M059J (cell line): ENCODE measurements at regions not wholly inside any gene's neighbourhood (a gene's known extent, or its start where the extent isn't known, plus 50 kb on each side); places are given as distances from the start of the nearest gene placed in this dataset.

Experiments
- DNase-seq: peaks from one replicate; pipeline ENCODE4 v3.0.0-alpha.2; 2012; ENCODE audit warnings: low read depth

DNA sequence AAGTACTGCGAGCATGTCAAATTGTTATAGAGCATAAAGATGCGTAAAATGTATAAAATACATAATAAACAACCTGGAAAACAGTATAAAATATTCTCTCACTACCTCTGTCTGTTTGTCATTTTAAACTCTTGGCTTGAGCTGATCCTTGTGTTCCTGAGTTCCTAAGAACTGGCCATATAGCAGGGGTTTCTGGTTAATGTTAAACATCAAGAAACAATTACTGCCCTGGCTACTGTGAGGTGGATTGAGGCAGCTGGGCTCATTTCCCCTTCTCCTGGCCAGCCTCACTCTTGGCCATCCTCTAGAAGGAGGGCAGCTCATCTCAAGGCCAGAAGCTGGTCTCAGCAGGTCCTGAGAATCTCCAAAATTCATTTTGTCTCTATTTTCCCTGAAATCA lies 297.3 kb upstream of the USP24 start:
- DNase-seq: no peak

DNA sequence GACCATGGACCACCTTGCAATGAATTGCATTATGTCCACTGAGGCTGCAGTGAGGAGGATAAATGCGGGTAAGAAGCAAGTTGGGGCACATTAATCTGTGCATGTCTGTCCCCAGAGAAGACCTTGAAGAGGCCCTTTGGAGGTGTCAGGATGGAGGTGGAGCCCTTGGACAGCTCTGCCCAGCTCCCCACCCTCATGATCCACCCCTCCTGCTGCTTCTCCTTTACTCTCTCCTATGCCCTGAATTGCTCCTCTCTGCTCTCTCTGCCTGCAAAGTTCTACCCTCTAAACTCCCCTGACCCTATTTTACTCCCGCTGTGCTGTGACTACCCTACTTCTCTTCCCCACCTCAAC lies 292.4 kb upstream of the USP24 start:
- no peak for DNase-seq

DNA sequence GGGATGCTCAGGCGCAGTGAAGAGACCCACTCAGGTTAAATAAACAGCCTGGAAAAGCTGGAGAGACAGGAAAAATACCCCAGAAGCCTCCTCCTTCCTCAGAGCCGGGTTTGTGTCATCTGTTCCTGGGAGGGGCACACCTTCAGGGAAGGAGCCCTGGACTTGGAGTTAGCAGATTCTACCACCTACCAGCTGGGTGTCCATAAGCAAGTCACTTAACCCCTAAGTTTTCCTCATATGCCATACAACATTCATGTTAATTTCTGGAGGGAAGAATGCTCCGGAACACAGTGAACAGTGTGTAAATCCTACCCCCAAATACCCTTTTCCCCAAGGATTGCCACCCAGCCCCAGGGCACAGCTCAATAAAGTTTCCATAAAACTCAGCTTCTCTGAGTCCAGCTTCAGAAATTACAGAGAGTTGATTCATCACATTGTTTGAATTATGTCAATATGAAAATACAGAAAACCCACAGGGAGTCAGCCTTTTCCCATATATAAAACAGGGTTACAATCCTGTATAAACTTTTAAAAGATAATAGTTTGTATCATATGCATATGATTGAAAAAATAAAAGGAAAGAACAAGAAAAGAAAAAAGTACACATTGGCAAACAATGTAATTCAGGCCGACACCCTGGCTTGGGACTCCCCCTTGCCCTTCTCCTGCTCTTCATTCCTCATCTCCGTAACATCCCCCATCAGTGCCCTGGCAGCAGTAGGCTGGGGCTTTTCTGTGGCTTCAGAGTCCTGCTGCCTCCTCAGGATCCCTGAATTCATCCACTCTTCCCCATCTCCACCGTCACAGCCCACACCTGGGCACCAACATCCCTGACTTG lies 291.8 kb upstream of the USP24 start:
- DNase-seq: peak; percentile 81

GRCh38 chr1:55505326-55505725 lies 290.2 kb upstream of the USP24 start:
- no peak for DNase-seq

GRCh38 chr1:55504306-55504731 lies 289.2 kb upstream of the USP24 start:
- DNase-seq: peak; percentile 76

GRCh38 chr1:55503663-55504305 lies 288.6 kb upstream of the USP24 start:
- peak; percentile 41 for DNase-seq

DNA sequence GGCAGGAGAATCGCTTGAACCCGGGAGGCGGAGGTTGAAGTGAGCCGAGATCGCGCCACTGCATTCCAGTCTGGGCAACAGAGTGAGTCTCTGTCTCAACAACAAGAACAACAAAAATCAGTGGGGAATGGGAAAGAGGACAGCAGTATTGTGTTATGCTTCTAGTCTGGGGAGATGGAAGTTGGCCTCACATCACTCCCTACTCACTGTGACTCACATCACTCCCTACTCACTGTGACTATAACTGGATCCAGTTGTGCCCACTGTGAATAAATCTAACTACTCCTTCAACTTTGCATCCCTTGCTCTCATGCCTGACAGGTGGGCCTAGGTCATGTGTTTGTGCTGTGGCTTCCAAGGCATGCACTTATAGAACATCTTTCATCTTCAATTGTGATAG lies 285.4 kb upstream of the USP24 start:
- DNase-seq: peak; percentile 18

- DNase-seq: peak; percentile 71
Observed at GRCh38 chr1:55490547-55490946, 275.4 kb upstream of the USP24 start.

DNA sequence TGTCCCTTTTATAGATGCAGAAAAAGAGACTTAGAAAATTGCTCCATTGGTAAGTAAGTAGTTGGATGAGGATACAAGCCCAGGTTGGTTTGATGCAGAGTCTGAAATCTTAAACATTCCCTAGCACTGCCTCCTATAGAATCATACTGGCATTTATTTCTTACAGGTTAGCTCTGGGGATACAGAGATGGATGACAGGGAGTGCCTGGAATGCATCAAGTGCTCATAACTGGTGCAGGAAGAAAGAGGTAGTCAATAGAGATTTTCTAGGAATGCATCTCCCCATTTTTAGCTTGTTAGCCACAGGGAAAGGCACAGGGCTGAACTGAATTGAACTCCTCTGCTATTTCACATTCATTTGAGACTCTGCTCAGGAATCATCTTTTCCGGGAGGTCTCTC lies 269.0 kb upstream of the USP24 start:
- peak; percentile 20 for DNase-seq

GRCh38 chr1:55483523-55483922 lies 268.4 kb upstream of the USP24 start:
- DNase-seq: no peak

- DNase-seq: no peak
Observed at GRCh38 chr1:55481634-55482033, 266.5 kb upstream of the USP24 start.

DNA sequence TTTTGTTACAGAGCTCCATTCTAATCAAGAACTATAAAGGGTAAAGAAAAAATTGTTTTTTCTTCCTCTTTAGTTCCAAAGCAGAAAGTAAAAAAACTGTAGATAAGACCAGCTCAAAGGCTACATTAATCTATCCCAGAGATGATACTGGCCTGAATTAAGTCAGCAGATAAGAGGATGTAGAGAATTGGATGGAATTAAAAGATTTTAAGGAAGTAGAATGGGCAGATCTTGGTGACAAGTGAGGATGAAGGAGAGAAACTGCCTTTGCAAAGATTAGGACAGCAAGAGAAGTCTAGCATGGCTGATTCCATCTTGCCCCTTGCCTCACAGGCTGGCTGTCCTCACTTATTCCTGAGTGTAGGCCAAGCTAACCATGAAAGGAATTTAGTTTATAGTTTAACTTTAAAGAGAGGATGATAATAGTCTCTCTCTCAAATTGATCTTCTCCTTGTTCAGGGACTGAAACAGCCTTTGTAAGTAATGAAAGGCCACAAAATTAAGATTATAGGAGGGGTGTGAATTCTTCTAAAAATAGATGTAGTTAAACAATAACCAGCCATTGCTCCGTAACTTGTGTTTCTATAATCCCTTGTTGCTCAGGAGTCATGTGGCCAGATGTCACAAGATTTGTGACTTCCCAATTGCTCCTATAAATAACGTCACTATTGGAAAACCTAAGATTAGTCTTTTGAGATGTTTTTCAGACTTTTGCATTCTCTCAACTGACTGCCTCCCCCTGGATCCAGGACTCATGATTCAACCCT lies 265.0 kb upstream of the USP24 start:
- DNase-seq: no peak

- peak; percentile 36 for DNase-seq
Observed at GRCh38 chr1:55478742-55479141, 263.6 kb upstream of the USP24 start.

DNA sequence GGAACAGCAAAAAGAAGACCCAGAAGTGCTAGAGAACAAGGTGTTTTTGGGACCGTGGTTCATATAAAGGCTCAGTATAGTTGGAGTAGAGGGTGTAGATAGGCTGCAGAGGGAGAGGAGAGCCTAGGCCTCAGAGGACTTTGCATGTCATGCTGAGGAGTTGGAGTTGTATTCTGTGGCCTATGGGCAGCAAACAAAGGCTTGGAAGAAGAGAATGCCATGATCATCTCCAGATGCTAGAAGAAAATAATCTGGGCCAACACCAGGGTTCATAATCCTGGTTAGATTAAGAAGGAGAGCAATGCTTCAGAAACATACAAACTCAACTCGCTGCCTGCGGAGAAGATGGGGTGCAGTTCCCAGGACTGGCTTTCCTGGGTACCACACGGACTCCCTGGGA lies 262.8 kb upstream of the USP24 start:
- no peak for DNase-seq

DNA sequence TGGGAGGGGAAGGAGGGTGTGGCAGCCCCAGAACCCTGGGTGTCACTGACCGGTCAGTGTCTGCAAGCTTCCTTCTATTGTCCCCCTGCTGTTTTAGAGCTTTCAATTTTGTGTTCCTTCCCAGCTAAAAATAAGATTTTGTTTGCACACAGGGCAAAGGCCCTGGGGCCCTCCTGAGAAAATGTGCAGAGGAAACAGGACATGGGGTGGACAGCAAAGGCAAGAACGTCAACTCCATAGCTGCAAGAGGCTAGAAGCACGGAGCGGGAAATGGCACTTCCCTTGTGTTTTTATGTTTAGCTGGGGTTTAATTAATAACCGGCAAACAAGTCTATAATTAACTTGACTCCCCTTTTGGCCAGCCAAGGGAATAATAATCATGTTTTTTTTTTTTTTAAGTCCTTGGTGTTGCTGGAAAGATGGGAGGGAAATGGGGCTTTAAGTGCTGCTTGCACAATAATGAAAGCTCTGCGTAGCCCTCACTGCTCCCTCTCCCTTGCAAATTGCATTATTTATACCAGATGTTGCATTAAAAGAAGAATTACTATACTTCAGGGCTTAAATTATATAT lies 261.4 kb upstream of the USP24 start:
- no peak for DNase-seq

DNA sequence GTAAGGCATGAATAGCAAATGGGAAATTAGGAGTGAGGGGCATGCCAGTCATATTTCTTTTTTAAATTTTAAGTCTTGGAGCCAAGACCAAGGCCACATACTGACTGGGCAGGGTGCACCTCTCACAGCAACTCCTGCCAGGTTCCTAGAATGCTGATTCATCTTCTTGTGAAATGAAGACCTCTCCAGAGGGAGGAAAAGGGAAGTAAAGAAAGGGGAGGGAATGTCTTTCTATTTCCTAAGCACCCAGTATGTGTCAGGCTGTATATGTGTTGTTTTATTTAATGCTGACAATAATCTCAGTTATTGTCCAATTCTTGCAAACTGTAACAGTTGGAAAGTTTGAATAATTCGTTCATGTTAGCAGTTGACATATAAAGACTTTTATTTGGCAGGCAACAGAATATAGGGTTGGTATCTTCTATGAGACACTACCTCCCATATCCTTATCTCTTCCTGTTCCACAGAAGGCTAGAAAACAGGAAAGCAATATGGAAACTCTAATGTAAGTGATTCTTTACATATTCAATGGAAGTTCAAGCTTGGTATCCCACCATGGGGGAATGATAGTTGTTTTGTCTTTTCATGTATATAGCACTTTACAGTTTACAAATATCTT lies 259.1 kb upstream of the USP24 start:
- DNase-seq: peak; percentile 49

DNA sequence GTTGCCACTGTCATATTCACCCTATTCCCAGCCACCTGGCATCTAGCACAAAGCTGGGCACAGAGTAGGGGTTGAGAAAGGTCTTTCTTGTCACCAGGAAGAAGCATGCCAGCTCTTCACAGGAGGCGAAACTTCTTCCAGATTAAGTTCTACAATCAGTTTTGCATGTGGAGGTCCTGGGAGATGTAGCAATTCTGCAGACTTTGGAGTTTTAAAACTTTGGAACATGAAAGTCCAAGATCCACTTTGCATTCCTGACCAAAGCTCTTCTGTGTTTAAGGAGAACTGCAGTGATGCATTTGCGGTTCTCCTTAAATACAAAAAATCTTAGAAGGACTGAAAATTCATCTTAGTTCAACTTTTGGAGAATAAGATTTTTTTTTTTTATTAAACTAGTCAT lies 258.5 kb upstream of the USP24 start:
- no peak for DNase-seq

DNA sequence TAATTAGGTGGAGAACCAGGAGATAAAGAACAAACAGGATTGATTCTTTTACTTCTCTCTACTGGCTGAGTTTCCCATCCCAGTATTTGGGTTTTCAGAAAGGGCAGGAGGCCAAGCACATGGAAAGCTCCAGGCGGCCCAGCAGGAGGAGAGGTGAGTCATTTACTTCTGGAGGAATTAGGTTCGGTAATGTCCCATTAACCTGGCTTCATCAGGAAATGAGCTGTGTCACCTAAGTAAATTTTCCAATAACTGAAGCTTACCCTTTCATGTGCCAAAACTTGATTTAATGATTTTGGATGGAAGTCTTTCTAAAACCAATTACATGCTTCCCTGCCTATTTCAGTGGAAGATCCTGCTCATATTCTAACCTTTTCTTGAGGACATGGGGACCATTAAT lies 257.6 kb upstream of the USP24 start:
- DNase-seq: peak; percentile 84

- DNase-seq: no peak
Observed at GRCh38 chr1:55472115-55472514, 257.0 kb upstream of the USP24 start.

GRCh38 chr1:55468142-55468795 lies 253.1 kb upstream of the USP24 start:
- DNase-seq: no peak

- no peak for DNase-seq
Observed at GRCh38 chr1:55466921-55467320, 251.8 kb upstream of the USP24 start.
